Islet precursor cell (in vitro differentiated cells): ENCODE measurements at regions not wholly inside any gene's neighbourhood (a gene's known extent, or its start where the extent isn't known, plus 50 kb on each side); places are given as distances from the start of the nearest gene placed in this dataset.

ENCODE experiments used
- DNase-seq: peaks from one replicate; pipeline ENCODE4 v3.0.0-alpha.2; 2018

GRCh38 chr2:45273412-45274249 lies 264.4 kb upstream of the SIX2 start:
- no peak for DNase-seq

GRCh38 chr2:45272549-45273265 lies 263.5 kb upstream of the SIX2 start:
- no peak for DNase-seq

GRCh38 chr2:45269149-45269793 lies 260.0 kb upstream of the SIX2 start:
- peak; percentile 68 for DNase-seq

- DNase-seq: peak; percentile 54
Measured at GRCh38 chr2:45268631-45269030, 259.4 kb upstream of the SIX2 start.

- DNase-seq: peak; percentile 49
Measured at GRCh38 chr2:45267062-45267792, 258.0 kb upstream of the SIX2 start.

GRCh38 chr2:45265336-45265735 lies 256.1 kb upstream of the SIX2 start:
- DNase-seq: no peak

GRCh38 chr2:45264227-45265225 lies 255.3 kb upstream of the SIX2 start:
- peak; percentile 49 for DNase-seq

GRCh38 chr2:45263147-45263546 lies 253.9 kb upstream of the SIX2 start:
- DNase-seq: no peak

GRCh38 chr2:45261746-45262145 lies 252.5 kb upstream of the SIX2 start:
- peak; percentile 74 for DNase-seq

- DNase-seq: peak; percentile 20
Measured at GRCh38 chr2:45260946-45261345, 251.7 kb upstream of the SIX2 start.

- no peak for DNase-seq
Measured at GRCh38 chr2:45259547-45260160, 250.4 kb upstream of the SIX2 start.

GRCh38 chr2:45259138-45259537 lies 249.9 kb upstream of the SIX2 start:
- DNase-seq: no peak

- DNase-seq: peak; percentile 40
Measured at GRCh38 chr2:45258311-45258710, 249.1 kb upstream of the SIX2 start.

GRCh38 chr2:45257820-45258219 lies 248.6 kb upstream of the SIX2 start:
- no peak for DNase-seq

GRCh38 chr2:45256867-45257641 lies 247.8 kb upstream of the SIX2 start:
- DNase-seq: no peak

GRCh38 chr2:45256173-45256866 lies 247.1 kb upstream of the SIX2 start:
- peak; percentile 39 for DNase-seq

- peak; percentile 50 for DNase-seq
Measured at GRCh38 chr2:45255563-45255962, 246.3 kb upstream of the SIX2 start.

GRCh38 chr2:45254025-45254424 lies 244.8 kb upstream of the SIX2 start:
- no peak for DNase-seq

- no peak for DNase-seq
Measured at GRCh38 chr2:45253151-45253550, 243.9 kb upstream of the SIX2 start.

- no peak for DNase-seq
Measured at GRCh38 chr2:45250176-45250575, 240.9 kb upstream of the SIX2 start.
